Fibroblast of lung (primary cell): ENCODE measurements at regions not wholly inside any gene's neighbourhood (a gene's known extent, or its start where the extent isn't known, plus 50 kb on each side); places are given as distances from the start of the nearest gene placed in this dataset.
A peak's percentile ranks its signal among the peaks of the same experiment; 100 is the strongest.

Experiments used
- DNase-seq, 2 donors: peaks; one replicate each; pipeline versions ENCODE4 v3.0.0 to v3.0.0-alpha.2; 2010; ENCODE audit warnings: low read depth in 2 of 2
- H2AFZ ChIP-seq: 2 replicates; pipeline ENCODE4 v1.5.1; 2012; ENCODE audit warnings: low read length, control low read depth, inconsistent platforms
- H3K27ac ChIP-seq: 2 replicates; pipeline ENCODE4 v1.5.1; 2011; ENCODE audit warnings: low read length, control low read depth; ENCODE audit not compliant: insufficient read depth
- H3K27me3 ChIP-seq: 2 replicates; pipeline ENCODE4 v1.5.1; 2011; ENCODE audit warnings: mild to moderate bottlenecking, low read length; ENCODE audit not compliant: control insufficient read depth, insufficient read depth
- H3K36me3 ChIP-seq: 2 replicates; pipeline ENCODE4 v1.5.1; 2011; ENCODE audit warnings: low read length; ENCODE audit not compliant: control insufficient read depth, insufficient read depth
- H3K4me1 ChIP-seq: 2 replicates; pipeline ENCODE4 v1.5.1; 2011; ENCODE audit warnings: low read length; ENCODE audit not compliant: control insufficient read depth, insufficient read depth; ENCODE audit errors: extremely low read depth
- H3K4me2 ChIP-seq: 2 replicates; pipeline ENCODE4 v1.5.1; 2011; ENCODE audit warnings: low read length, control low read depth; ENCODE audit not compliant: insufficient read depth; ENCODE audit errors: extremely low read depth
- H3K4me3 ChIP-seq, 4 experiments: fragments of 200-600 bp in 1 of 4; sonication (generic) in 1 of 4; replicated peaks in 1 of 4; 2 replicates each; pipeline ENCODE4 v1.5.1; 2011 to 2016; ENCODE audit warnings: low read length in 4 of 4, low read depth in 3 of 4, mild to moderate bottlenecking in 3 of 4, control low read depth in 2 of 4, inconsistent platforms in 1 of 4, mixed read lengths in 1 of 4; ENCODE audit not compliant: insufficient read depth in 1 of 4; ENCODE audit errors: control extremely low read depth in 1 of 4
- H3K79me2 ChIP-seq: 2 replicates; pipeline ENCODE4 v1.5.1; 2012; ENCODE audit warnings: mild to moderate bottlenecking, low read length, inconsistent platforms; ENCODE audit not compliant: control insufficient read depth, insufficient read depth
- H3K9ac ChIP-seq: 2 replicates; pipeline ENCODE4 v1.5.1; 2011; ENCODE audit warnings: mild to moderate bottlenecking, low read length, control low read depth; ENCODE audit not compliant: insufficient read depth
- H3K9me3 ChIP-seq: 2 replicates; pipeline ENCODE4 v1.5.1; 2012; ENCODE audit warnings: low read depth, low read length; ENCODE audit not compliant: control insufficient read depth, insufficient read depth
- H4K20me1 ChIP-seq: 2 replicates; pipeline ENCODE4 v1.5.1; 2011; ENCODE audit warnings: low read length; ENCODE audit not compliant: control insufficient read depth, insufficient read depth; ENCODE audit errors: extremely low read depth
- EZH2 ChIP-seq: IDR thresholded peaks from 2 replicates; pipeline ENCODE4 v1.5.1; 2012; ENCODE audit warnings: low read length, control low read depth, mild to moderate bottlenecking; ENCODE audit errors: missing control alignments
- TF ChIP-seq, protein P1 (sequence below), 2 donors: IDR thresholded peaks in 1 of 2; conservative IDR thresholded peaks in 1 of 2; 1 replicate in 1 of 2; 2 replicates in 1 of 2; pipeline ENCODE4 v1.5.1; 2011 to 2012; ENCODE audit warnings: low read length in 2 of 2, control low read depth in 1 of 2, inconsistent platforms in 1 of 2, low read depth in 1 of 2, mild to moderate bottlenecking in 1 of 2

DNA sequence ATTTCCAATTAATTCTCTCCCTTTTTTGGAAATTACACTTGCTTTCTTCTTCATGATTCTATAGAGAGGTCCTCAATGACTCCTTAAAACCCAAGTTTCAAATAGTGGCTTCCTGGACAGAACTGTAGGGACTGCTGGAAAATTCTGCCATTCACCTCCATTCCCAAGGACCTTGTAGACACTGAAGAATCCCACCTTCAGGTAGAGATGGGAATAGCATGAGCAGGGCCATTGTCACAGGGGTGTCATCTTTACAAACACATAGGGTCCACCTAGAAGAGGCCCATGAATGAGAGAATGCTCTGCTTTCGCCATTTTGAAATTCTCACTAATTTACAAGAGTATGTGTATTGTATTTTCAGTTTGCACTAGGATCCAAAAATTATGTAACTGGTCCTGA lies 701.7 kb upstream of the CELF2 start:
- Histone ChIP-seq H4K20me1 (no peaks in the 10 kb centered on the region), H3K27ac (no peak overlapping the region), H3K27me3 (no peaks in the 10 kb centered on the region), H3K4me2 (no peak overlapping the region), H3K9me3 (no peaks in the 10 kb centered on the region), H3K4me3 (no peak overlapping the region), H3K4me1 (no peaks in the 10 kb centered on the region), H3K9ac (no peak overlapping the region), H3K79me2 (no peaks in the 10 kb centered on the region), H2AFZ (no peak overlapping the region), H3K36me3 (no peaks in the 10 kb centered on the region)
- TF ChIP-seq EZH2, result no peak
- TF ChIP-seq, protein P1, sequence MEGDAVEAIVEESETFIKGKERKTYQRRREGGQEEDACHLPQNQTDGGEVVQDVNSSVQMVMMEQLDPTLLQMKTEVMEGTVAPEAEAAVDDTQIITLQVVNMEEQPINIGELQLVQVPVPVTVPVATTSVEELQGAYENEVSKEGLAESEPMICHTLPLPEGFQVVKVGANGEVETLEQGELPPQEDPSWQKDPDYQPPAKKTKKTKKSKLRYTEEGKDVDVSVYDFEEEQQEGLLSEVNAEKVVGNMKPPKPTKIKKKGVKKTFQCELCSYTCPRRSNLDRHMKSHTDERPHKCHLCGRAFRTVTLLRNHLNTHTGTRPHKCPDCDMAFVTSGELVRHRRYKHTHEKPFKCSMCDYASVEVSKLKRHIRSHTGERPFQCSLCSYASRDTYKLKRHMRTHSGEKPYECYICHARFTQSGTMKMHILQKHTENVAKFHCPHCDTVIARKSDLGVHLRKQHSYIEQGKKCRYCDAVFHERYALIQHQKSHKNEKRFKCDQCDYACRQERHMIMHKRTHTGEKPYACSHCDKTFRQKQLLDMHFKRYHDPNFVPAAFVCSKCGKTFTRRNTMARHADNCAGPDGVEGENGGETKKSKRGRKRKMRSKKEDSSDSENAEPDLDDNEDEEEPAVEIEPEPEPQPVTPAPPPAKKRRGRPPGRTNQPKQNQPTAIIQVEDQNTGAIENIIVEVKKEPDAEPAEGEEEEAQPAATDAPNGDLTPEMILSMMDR (conservative IDR thresholded peaks at IDR 0.05 in 1 of 2, IDR thresholded peaks at IDR 0.05 in 1 of 2; ENCODE audit: low read depth in 1 of 2, low read length in 2 of 2), result no peak
- DNase-seq, result no peak

DNA sequence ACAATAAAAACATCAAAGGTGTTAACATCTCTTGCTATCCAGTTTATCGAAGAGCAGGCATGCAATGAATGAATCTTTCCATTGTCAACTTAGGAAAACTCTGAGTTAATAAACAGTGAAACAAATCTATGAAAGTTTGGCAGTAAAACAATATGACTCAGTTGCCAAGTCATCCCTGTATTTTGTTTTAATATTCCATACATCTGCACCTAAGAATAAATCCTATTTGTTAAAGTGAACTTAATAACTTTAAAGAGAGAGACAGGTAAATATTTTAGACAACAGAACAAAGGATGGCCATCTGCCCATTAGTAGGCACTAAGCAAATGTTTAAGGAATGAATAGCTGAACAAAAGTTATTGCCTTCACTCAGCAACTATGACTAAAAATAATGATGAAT lies 700.5 kb upstream of the CELF2 start:
- H3K36me3 ChIP-seq, result no peaks in the 10 kb centered on the region
- H3K4me2 ChIP-seq, result no peak overlapping the region
- no peak overlapping the region for H3K4me3 ChIP-seq
- no peak overlapping the region for H3K27ac ChIP-seq
- no peaks in the 10 kb centered on the region for H3K79me2 ChIP-seq
- H3K4me1 ChIP-seq, result no peaks in the 10 kb centered on the region
- peak in 1 of 2 donors; percentile 35 for DNase-seq
- no peaks in the 10 kb centered on the region for H4K20me1 ChIP-seq
- no peak for TF ChIP-seq EZH2
- TF ChIP-seq, protein P1 (conservative IDR thresholded peaks at IDR 0.05 in 1 of 2, IDR thresholded peaks at IDR 0.05 in 1 of 2; ENCODE audit: low read depth in 1 of 2, low read length in 2 of 2), result no peak
- H3K27me3 ChIP-seq, result no peaks in the 10 kb centered on the region
- H3K9me3 ChIP-seq, result no peaks in the 10 kb centered on the region
- H3K9ac ChIP-seq, result no peak overlapping the region
- H2AFZ ChIP-seq, result no peak overlapping the region

DNA sequence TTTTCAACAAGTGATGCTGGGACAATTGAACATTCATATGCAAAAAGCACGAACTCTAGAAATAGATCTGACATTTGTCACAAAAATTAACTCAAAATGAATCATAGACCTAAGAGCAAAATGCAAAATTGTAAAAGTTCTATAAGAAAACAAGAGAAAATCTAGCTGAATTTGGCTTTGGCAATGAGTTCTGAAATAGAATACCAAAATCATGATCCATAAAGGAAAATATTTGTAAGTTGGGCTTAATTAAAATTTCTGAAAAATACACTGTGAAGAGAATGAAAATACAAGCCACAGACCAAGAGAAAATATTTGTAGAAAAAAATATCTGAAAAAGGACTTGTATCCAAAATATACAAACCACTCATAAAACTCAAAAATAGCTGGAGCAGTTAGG lies 698.8 kb upstream of the CELF2 start:
- Histone ChIP-seq H3K9me3 (no peaks in the 10 kb centered on the region), H3K79me2 (no peaks in the 10 kb centered on the region), H3K27me3 (no peaks in the 10 kb centered on the region), H4K20me1 (no peaks in the 10 kb centered on the region), H3K9ac (no peak overlapping the region), H2AFZ (no peak overlapping the region), H3K4me1 (no peaks in the 10 kb centered on the region), H3K4me2 (no peak overlapping the region), H3K36me3 (no peaks in the 10 kb centered on the region), H3K27ac (no peak overlapping the region), H3K4me3 (no peak overlapping the region)
- TF ChIP-seq, protein P1 (conservative IDR thresholded peaks at IDR 0.05 in 1 of 2, IDR thresholded peaks at IDR 0.05 in 1 of 2; ENCODE audit: low read depth in 1 of 2, low read length in 2 of 2), result no peak
- no peak for TF ChIP-seq EZH2
- DNase-seq, result no peak
